PFSK-1 (cell line): ENCODE measurements at regions not wholly inside any gene's neighbourhood (a gene's known extent, or its start where the extent isn't known, plus 50 kb on each side); places are given as distances from the start of the nearest gene placed in this dataset.

Source experiments
- FOXP2 ChIP-seq: optimal IDR thresholded peaks from 2 replicates; pipeline ENCODE3; 2011; ENCODE audit warnings: borderline replicate concordance, control low read depth, inconsistent platforms; ENCODE audit not compliant: insufficient read depth; ENCODE audit errors: extremely low read length, extremely low read depth
- POLR2AphosphoS5 ChIP-seq: IDR thresholded peaks from 2 replicates; pipeline ENCODE4 v1.6.1; 2012; ENCODE audit warnings: low read depth, mild to moderate bottlenecking, control low read depth, low read length, moderate library complexity
- SIN3A ChIP-seq: IDR thresholded peaks from 2 replicates; pipeline ENCODE4 v1.6.1; 2012; ENCODE audit warnings: mild to moderate bottlenecking, low read length, moderate library complexity, borderline replicate concordance; ENCODE audit not compliant: insufficient read depth
- TAF1 ChIP-seq: IDR thresholded peaks from 2 replicates; pipeline ENCODE4 v1.6.1; 2012; ENCODE audit warnings: low read length, control low read depth, borderline replicate concordance; ENCODE audit not compliant: insufficient read depth
- TF ChIP-seq, protein P1 (sequence below), 2 experiments: IDR thresholded peaks; 2 replicates each; pipeline versions ENCODE4 v1.6.1 to v1.8.0; 2011 to 2012; ENCODE audit warnings: low read depth in 2 of 2, low read length in 2 of 2, control low read depth in 1 of 2, inconsistent platforms in 1 of 2, mild to moderate bottlenecking in 1 of 2, moderate library complexity in 1 of 2; ENCODE audit not compliant: insufficient read depth in 1 of 2

DNA sequence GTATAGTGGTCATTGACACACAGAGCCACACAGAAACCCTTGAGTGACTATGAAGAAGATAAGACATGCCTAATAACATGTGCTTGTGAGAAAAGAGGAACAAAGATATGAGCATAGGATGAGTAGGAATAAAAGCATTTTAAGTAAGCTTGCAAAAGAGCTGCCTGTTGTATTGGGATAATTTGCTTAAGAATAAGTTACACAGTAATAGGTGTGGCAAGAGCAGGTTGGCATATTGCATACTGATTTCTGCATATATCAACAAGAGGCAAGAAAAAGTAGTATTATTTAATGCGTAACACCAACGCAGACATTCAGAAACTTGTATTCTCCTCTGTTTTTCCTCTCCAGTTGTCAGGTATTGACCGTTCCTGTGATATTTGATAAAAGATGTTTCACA, 111.5 kb upstream of the UGT8 start:
- TF ChIP-seq SIN3A (no peak), FOXP2 (no peak), TAF1 (no peak), POLR2AphosphoS5 (no peak)
- TF ChIP-seq, protein P1, sequence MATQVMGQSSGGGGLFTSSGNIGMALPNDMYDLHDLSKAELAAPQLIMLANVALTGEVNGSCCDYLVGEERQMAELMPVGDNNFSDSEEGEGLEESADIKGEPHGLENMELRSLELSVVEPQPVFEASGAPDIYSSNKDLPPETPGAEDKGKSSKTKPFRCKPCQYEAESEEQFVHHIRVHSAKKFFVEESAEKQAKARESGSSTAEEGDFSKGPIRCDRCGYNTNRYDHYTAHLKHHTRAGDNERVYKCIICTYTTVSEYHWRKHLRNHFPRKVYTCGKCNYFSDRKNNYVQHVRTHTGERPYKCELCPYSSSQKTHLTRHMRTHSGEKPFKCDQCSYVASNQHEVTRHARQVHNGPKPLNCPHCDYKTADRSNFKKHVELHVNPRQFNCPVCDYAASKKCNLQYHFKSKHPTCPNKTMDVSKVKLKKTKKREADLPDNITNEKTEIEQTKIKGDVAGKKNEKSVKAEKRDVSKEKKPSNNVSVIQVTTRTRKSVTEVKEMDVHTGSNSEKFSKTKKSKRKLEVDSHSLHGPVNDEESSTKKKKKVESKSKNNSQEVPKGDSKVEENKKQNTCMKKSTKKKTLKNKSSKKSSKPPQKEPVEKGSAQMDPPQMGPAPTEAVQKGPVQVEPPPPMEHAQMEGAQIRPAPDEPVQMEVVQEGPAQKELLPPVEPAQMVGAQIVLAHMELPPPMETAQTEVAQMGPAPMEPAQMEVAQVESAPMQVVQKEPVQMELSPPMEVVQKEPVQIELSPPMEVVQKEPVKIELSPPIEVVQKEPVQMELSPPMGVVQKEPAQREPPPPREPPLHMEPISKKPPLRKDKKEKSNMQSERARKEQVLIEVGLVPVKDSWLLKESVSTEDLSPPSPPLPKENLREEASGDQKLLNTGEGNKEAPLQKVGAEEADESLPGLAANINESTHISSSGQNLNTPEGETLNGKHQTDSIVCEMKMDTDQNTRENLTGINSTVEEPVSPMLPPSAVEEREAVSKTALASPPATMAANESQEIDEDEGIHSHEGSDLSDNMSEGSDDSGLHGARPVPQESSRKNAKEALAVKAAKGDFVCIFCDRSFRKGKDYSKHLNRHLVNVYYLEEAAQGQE (IDR thresholded peaks at IDR 0.05; ENCODE audit: insufficient read depth in 1 of 2, low read depth in 2 of 2, low read length in 2 of 2): no peak

DNA sequence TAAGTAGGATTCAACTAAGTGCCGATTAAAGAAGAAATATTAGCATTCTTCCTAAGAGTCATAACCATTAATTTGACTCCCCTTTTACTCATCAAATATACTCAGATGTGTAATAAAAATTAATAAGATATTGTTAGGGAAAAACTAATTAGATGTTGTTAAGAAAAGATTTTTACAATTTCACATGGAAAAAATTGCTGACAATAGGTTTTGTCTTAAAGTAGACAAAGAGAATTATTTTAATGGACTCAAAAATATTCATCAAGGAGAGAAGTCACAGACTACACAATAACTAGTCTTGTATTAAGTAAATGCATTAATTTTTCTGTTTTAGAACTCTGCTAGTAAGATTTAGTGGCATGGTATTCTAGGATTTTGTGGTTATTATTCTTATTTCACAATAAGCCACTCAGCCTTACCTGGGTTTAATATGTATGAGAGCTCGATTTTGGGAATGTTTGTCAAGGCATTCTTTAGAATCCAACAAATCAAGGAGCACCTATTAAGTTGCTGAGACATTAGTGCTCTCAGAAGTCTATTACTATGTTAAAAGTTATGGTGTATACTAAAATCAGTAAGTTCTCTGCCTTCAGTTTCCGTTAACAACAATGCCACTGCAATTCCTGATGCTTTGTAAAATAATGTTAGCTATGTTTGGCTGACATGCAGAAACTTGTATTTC, 110.2 kb upstream of the UGT8 start:
- TF ChIP-seq FOXP2 (no peak), POLR2AphosphoS5 (no peak), TAF1 (no peak), SIN3A (no peak)
- TF ChIP-seq, protein P1 (IDR thresholded peaks at IDR 0.05; ENCODE audit: insufficient read depth in 1 of 2, low read depth in 2 of 2, low read length in 2 of 2): no peak

- no peak for TF ChIP-seq TAF1
Measured at GRCh38 chr4:114494246-114494803, 104.3 kb upstream of the UGT8 start.

DNA sequence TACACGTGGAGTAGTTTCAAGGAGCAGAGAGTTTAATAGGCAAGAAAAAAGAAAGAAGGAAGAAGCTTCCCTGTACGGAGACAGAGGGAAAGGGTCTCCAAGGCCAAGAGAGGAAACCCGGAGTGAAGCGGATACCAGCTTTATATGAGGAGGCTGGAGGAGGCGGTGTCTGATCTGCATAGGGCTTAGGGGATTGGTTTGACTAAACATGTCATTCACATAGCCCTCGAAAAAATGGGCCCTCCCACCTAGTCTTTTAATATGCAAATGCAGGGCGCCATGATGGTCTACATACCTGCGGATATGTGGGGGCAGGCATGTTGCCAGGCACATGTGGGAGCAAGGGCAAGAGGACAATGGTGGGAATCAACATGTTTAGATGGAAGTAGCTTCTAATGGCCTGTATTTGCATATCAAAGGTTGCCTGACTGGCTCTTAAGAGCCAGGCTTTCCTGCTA, 103.1 kb upstream of the UGT8 start:
- TF ChIP-seq SIN3A: no peak
- no peak for TF ChIP-seq FOXP2
- TF ChIP-seq, protein P1 (IDR thresholded peaks at IDR 0.05; ENCODE audit: insufficient read depth in 1 of 2, low read depth in 2 of 2, low read length in 2 of 2): no peak
- TF ChIP-seq TAF1: no peak
- no peak for TF ChIP-seq POLR2AphosphoS5

DNA sequence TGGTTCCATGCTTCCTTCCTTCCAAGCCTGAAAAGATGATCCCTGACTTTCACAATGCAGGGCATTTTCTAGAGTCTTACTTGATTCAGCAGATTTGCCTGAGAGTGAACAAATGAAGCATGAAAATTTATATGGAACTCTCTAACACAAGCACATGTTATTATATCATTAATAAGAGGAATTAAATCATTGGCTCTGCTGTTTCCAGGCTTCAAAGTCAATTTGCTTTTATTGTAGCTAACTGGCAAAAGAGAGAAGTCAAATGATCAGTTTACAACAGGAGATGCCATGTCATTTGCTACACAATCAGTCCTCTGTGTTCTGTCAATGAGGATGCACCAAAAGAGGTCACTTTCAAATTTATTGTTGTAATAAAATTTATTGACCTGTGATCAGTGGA, 101.5 kb upstream of the UGT8 start:
- no peak for TF ChIP-seq POLR2AphosphoS5
- TF ChIP-seq FOXP2: no peak
- TF ChIP-seq, protein P1 (IDR thresholded peaks at IDR 0.05; ENCODE audit: insufficient read depth in 1 of 2, low read depth in 2 of 2, low read length in 2 of 2): no peak
- no peak for TF ChIP-seq SIN3A
- TF ChIP-seq TAF1: no peak
